ENCODE measurements at regions not wholly inside any gene's neighbourhood (a gene's known extent, or its start where the extent isn't known, plus 50 kb on each side); places are given as distances from the start of the nearest gene placed in this dataset.
"Not testable (repeated sequence)": the region's sequence is repeated elsewhere in the genome, so short reads cannot be mapped to it uniquely, and the experiment has no call there.

DNA sequence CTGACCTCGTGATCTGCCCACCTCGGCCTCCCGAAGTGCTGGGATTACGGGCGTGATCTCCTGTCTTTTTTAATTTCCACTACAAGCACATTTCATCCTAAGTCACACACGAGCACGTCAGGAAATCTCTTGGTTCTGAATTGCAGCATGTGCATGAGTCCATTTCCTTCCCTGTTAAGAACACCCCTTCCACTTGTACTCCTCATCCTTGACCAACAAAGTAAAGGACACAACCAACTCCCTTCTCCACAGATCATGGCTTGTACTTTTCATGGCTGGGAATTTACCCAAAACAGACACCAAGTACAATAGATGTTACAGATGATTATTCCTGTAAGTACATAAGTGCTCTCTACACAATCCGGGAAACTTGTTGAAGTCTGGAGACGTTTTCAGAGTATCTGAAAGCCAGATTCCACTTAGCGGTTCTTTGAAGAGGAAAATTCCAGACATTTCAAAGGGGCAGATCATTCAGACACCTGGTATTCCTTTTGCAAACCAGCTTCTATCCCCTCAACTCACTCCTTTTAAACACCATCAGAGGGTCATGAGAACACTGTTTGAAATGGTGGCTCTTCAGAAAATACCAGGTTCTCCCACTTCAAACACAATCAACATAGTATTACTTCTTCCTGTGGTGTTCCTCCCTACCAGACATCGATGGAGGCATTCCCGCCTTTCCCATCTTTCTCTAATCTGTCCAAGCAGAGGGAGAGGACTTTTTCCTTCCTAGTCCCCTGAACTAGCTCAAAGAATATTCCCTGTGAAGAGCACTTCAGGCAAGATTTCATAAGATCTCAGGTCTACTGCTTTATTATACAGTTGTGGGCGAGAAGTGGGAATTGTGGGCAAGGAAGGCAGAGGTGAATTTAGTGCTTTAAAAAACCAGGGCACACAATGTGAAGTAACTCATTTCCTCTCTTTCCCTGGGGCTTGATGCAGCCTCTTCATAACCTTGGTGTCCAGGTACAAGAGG is 80.1 kb upstream of the TSC22D2 start:
- no peak for DNase-seq

DNA sequence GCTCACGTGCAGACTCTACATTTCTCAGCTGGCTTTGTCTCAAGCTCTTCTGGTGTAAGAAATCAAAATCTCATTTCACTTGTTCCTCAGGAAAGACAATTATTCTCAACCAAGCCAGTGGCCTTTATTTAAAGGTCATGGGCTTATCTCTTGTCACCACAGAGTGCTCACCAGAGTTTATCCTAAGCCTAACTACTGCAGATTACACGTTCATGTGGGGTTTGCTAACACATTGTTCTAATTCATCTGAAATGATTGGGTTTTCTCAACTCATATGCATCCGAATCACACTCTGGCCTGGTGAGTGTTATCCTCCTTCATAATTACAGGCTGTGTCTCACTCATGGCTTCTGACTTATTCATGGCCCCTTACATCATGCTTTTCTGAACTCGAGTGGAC is 83.3 kb upstream of the TSC22D2 start:
- DNase-seq = no peak

DNA sequence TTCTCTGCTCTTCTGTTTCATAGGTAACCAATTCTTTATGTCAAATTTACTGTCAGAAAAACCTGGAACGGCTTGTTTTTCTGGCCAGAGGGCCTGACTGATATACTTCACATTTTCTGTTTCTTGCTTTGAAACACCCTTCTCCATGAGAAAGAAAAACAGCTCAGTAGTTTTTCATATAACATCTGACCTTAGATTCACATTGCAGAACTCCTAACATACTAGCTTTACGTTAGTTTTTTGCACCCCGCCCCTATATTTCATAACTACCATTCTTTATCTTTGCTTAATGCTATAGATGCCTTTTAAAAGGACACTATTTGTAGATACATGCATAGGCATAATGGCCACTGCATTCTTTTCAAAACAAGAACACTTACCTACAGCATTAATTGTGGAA is 83.9 kb upstream of the TSC22D2 start:
- DNase-seq = no peak

DNA sequence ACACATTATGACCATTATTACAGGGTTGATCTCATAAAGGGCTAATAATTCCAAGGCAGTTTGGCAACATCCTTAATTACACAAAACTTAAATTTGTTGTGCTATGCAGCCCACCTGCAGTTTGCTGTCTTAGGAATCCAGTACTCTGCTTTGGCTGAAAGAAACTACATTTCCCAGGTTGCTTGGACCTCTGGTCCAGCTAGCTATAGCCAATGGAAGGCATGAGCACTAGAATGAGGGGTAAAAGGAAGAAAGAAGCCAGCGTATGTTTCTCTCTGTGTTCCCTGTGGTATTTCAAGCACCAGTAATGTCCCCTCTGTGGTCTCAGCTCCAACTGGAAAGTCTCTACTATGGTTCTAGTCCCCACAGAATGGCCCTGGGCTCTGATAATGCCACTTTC is 84.3 kb upstream of the TSC22D2 start:
- DNase-seq = no peak

GRCh38 chr3:150323091-150323490 is 85.0 kb upstream of the TSC22D2 start:
- DNase-seq = not testable (repeated sequence)

- not testable (repeated sequence) for DNase-seq
Observed at GRCh38 chr3:150320971-150321370, 87.1 kb upstream of the TSC22D2 start.

- no peak for DNase-seq
Observed at GRCh38 chr3:150319900-150320299, 88.2 kb upstream of the TSC22D2 start.

GRCh38 chr3:150317469-150317868 is 90.6 kb upstream of the TSC22D2 start:
- DNase-seq = no peak

DNA sequence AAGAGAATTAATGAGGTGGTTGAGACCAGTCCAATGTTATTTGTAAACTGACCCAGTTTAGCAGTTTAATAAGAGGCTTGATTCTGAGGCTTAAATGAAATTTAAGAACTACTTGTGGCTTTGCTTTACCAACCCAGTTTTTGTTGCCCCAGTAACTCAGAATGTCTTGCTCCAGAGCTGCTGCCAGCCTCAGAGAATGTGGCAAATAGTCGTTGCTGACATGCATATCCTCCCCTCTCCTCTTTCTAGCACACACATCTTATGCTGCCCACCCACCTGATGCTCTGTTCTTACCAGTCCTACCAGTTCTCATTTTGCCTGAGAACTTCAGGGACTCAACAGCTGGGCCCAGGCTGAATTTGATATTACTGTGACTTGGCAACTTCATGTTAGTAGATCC is 92.4 kb upstream of the TSC22D2 start:
- DNase-seq = no peak

- DNase-seq = no peak
Observed at GRCh38 chr3:150314248-150315004, 93.7 kb upstream of the TSC22D2 start.

- no peak for DNase-seq
Observed at GRCh38 chr3:150312018-150312657, 96.0 kb upstream of the TSC22D2 start.

- DNase-seq = no peak
Observed at GRCh38 chr3:150311156-150311555, 96.9 kb upstream of the TSC22D2 start.

DNA sequence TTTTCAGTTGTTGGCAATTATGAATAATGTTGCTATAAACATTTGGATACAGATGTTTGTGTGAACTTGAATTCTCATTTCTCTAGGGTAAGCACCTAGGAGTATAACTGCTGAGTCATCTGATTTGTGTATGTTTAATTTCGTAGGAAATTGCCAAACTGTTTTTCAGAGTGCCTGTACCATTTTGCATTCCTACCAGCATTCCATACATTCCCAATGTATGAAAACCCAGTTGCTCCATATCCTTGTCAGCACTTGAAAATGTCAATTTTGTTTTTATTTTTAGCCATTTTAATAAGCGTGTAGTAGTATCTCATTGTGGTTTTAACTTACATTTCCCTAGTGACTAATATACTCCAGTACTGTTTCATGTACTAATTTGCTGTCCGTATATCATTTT is 98.5 kb upstream of the TSC22D2 start:
- no peak for DNase-seq

DNA sequence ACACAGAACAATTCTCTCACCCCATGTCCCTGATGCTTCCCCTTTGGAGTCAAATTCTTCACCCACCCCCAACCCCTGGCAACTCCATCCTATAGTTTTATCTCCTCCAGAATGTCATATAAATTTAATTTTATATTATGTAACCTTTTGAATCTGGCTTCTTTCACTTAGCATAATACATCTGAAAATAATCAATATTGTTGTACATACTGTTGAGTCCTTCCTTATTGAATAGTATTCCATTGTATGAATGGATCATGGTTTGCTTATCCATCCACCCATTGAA is 98.9 kb upstream of the TSC22D2 start:
- no peak for DNase-seq

- no peak for DNase-seq
Observed at GRCh38 chr3:150308481-150309256, 99.4 kb upstream of the TSC22D2 start.

DNA sequence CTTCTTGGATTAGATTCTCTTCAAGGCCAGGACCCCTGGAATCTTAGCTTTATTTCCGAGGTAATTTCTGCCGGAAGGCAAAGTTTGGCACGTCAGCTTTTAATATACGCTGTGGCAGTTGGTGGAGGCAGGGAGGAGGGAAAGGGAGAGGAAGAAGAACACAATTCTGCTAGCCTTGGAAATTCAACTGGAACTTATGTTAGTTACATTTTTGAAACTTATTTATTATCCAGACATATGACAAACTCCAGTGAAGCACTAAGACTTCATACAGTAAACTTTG is 100.1 kb upstream of the TSC22D2 start:
- DNase-seq = no peak

- DNase-seq = no peak
Observed at GRCh38 chr3:150307311-150308036, 100.6 kb upstream of the TSC22D2 start.

DNA sequence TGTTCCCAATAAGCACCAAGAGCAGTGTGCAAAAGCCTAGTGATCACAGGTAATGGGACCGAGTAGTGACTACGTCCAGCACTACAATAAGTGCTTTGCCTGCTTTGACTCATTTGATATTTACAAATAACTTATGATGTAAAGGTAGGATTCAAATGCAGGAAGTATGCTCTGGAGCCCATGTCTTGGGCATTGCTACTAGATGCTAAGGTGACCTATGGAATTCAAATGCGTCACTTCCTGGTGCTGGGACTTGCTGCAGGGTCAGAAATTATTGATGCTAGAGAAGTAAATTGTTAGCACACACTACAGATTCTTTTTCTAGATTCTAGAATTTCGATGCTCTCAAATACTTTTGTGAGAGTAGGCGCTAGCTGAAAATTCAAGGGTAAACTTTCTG is 101.2 kb upstream of the TSC22D2 start:
- no peak for DNase-seq

DNA sequence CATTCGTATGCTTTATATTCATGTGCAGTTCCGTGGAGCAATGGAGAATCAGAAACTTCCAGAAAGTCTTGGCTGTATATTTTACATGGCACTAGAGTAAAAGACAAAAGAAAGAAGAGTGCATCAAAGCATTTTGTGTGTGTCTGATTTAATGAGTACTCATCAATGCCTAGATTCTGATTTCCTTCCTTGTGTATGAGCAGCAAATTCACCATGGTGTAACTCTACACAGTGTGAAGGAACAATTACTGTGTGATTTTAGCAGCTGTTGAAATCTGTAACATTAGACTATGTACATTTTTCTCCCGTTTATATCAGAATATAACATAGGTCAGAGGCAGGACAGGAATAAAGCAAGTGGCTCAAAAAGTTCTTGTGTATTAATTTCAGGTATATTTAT is 102.0 kb upstream of the TSC22D2 start:
- DNase-seq = no peak

DNA sequence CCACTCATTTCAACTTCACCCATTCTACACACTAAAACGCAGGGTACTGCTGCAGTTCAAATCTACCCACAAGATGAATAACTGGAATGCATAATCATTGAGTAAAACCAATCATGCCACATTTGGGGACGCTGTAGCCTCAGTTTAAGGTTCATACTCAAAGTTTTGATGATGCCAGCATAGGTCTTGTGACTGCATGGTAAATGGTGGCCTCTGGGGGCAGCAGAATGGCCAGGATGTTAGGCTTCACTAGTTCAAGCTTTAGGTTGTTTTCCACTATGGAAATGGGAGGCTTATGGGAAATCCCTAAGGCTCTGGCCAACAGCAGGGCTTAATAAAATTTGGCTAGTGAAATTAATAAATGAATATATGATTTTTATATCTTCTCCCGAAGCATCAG is 104.3 kb upstream of the TSC22D2 start:
- DNase-seq = no peak

DNA sequence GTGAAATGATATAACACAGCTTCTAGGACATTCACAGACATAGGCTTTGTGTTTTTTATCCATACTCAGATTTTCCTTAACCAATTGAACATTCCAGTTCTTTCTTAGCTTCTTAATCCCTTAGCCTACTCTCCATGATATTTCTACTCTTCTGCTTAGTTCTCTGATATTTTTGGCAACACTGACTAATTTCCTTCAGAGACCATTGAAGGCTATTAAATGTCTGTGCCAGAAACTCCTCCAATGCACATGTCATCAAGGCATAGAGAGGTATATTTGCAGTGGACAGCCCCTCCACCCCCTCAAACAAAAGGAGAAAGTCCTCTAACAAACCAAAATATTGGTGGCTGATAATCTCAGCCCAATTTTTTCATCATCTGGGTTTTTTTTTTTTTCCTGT is 105.9 kb upstream of the TSC22D2 start:
- no peak for DNase-seq

- DNase-seq = no peak
Observed at GRCh38 chr3:150300852-150301517, 107.1 kb upstream of the TSC22D2 start.

Data from activated effector memory CD4-positive, alpha-beta T cell treated with anti-CD3 and anti-CD28 coated beads, Interleukin-2, amount 50 U/mL, for 16 hours (primary cell).